SK-N-MC (cell line): ENCODE measurements at regions not wholly inside any gene's neighbourhood (a gene's known extent, or its start where the extent isn't known, plus 50 kb on each side); places are given as distances from the start of the nearest gene placed in this dataset.

ENCODE experiments used
- EZH2 ChIP-seq: fragments of 200-600 bp; sonication (generic); IDR thresholded peaks from one replicate; pipeline ENCODE4 v1.6.1; 2017; ENCODE audit warnings: antibody characterized with exemption
- POLR2AphosphoS5 ChIP-seq: IDR thresholded peaks from 2 replicates; pipeline ENCODE4 v1.6.1; 2012; ENCODE audit warnings: mild to moderate bottlenecking, low read depth, low read length, borderline replicate concordance

GRCh38 chr3:87044409-87044808 lies 53.5 kb upstream of the VGLL3 start:
- TF ChIP-seq POLR2AphosphoS5, result no peak
- TF ChIP-seq EZH2, result no peak
